ENCODE measurements at regions not wholly inside any gene's neighbourhood (a gene's known extent, or its start where the extent isn't known, plus 50 kb on each side); places are given as distances from the start of the nearest gene placed in this dataset.

GRCh38 chr13:48181482-48182145, 51.4 kb upstream of the ITM2B start:
- no peaks in the 10 kb centered on the region for H3K36me3 Mint-ChIP-seq
- no peaks in the 10 kb centered on the region for H3K9me3 Mint-ChIP-seq
- no peak for TF ChIP-seq AR (CRISPR knock-in tag; IDR thresholded peaks at IDR 0.05)
- TF ChIP-seq PRDM15 (CRISPR knock-in tag; IDR thresholded peaks at IDR 0.05), result no peak
- TF ChIP-seq ATF3 (CRISPR knock-in tag; conservative IDR thresholded peaks at IDR 0.05), result no peak
- TF ChIP-seq ETV6 (CRISPR knock-in tag; IDR thresholded peaks at IDR 0.05), result no peak
- no peak for TF ChIP-seq ZBTB43 (CRISPR knock-in tag; IDR thresholded peaks at IDR 0.05)
- TF ChIP-seq ZNF121 (CRISPR knock-in tag; IDR thresholded peaks at IDR 0.05), result no peak
- no peak for TF ChIP-seq ZBTB21 (CRISPR knock-in tag; IDR thresholded peaks at IDR 0.05; ENCODE audit: borderline replicate concordance)
- TF ChIP-seq, protein P1, sequence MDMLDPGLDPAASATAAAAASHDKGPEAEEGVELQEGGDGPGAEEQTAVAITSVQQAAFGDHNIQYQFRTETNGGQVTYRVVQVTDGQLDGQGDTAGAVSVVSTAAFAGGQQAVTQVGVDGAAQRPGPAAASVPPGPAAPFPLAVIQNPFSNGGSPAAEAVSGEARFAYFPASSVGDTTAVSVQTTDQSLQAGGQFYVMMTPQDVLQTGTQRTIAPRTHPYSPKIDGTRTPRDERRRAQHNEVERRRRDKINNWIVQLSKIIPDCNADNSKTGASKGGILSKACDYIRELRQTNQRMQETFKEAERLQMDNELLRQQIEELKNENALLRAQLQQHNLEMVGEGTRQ (CRISPR knock-in tag; IDR thresholded peaks at IDR 0.05), result no peak
- TF ChIP-seq TEAD1 (CRISPR knock-in tag; IDR thresholded peaks at IDR 0.05), result no peak
- TF ChIP-seq, protein P2, sequence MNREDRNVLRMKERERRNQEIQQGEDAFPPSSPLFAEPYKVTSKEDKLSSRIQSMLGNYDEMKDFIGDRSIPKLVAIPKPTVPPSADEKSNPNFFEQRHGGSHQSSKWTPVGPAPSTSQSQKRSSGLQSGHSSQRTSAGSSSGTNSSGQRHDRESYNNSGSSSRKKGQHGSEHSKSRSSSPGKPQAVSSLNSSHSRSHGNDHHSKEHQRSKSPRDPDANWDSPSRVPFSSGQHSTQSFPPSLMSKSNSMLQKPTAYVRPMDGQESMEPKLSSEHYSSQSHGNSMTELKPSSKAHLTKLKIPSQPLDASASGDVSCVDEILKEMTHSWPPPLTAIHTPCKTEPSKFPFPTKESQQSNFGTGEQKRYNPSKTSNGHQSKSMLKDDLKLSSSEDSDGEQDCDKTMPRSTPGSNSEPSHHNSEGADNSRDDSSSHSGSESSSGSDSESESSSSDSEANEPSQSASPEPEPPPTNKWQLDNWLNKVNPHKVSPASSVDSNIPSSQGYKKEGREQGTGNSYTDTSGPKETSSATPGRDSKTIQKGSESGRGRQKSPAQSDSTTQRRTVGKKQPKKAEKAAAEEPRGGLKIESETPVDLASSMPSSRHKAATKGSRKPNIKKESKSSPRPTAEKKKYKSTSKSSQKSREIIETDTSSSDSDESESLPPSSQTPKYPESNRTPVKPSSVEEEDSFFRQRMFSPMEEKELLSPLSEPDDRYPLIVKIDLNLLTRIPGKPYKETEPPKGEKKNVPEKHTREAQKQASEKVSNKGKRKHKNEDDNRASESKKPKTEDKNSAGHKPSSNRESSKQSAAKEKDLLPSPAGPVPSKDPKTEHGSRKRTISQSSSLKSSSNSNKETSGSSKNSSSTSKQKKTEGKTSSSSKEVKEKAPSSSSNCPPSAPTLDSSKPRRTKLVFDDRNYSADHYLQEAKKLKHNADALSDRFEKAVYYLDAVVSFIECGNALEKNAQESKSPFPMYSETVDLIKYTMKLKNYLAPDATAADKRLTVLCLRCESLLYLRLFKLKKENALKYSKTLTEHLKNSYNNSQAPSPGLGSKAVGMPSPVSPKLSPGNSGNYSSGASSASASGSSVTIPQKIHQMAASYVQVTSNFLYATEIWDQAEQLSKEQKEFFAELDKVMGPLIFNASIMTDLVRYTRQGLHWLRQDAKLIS (CRISPR knock-in tag; IDR thresholded peaks at IDR 0.05; ENCODE audit: borderline replicate concordance), result no peak
- TF ChIP-seq FOXP1 (CRISPR knock-in tag; IDR thresholded peaks at IDR 0.05; ENCODE audit: borderline replicate concordance), result no peak
- TF ChIP-seq, protein P3, sequence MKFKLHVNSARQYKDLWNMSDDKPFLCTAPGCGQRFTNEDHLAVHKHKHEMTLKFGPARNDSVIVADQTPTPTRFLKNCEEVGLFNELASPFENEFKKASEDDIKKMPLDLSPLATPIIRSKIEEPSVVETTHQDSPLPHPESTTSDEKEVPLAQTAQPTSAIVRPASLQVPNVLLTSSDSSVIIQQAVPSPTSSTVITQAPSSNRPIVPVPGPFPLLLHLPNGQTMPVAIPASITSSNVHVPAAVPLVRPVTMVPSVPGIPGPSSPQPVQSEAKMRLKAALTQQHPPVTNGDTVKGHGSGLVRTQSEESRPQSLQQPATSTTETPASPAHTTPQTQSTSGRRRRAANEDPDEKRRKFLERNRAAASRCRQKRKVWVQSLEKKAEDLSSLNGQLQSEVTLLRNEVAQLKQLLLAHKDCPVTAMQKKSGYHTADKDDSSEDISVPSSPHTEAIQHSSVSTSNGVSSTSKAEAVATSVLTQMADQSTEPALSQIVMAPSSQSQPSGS (CRISPR knock-in tag; IDR thresholded peaks at IDR 0.05; ENCODE audit: borderline replicate concordance, low read depth), result no peak
- TF ChIP-seq HMGXB4 (CRISPR knock-in tag; IDR thresholded peaks at IDR 0.05), result no peak
- no peak for TF ChIP-seq NFYB (CRISPR knock-in tag; conservative IDR thresholded peaks at IDR 0.05; ENCODE audit: low read depth)
- no peak for TF ChIP-seq GRHL2 (CRISPR knock-in tag; IDR thresholded peaks at IDR 0.05; ENCODE audit: insufficient replicate concordance, severe bottlenecking)
- DNase-seq (ENCODE audit: low spot score) (no peak), ATAC-seq (no peak)
- ChIA-PET CTCF (interaction anchor here (1.4 to 1.6 kb wide), 2 partner anchors 54 kb away, joined by 3 to 4 read pairs; no protein-coding TSS in a partner anchor), POLR2A (no interaction called here)
- H3K4me3 Mint-ChIP-seq, result no peak overlapping the region
- H3K27me3 Mint-ChIP-seq (ENCODE audit: low read depth), result no peaks in the 10 kb centered on the region
- H3K4me1 Mint-ChIP-seq, result peaks cover 11% of the 10 kb centered on the region
- H3K27ac Mint-ChIP-seq, result no peak overlapping the region
